ENCODE measurements at regions not wholly inside any gene's neighbourhood (a gene's known extent, or its start where the extent isn't known, plus 50 kb on each side); places are given as distances from the start of the nearest gene placed in this dataset.

DNA sequence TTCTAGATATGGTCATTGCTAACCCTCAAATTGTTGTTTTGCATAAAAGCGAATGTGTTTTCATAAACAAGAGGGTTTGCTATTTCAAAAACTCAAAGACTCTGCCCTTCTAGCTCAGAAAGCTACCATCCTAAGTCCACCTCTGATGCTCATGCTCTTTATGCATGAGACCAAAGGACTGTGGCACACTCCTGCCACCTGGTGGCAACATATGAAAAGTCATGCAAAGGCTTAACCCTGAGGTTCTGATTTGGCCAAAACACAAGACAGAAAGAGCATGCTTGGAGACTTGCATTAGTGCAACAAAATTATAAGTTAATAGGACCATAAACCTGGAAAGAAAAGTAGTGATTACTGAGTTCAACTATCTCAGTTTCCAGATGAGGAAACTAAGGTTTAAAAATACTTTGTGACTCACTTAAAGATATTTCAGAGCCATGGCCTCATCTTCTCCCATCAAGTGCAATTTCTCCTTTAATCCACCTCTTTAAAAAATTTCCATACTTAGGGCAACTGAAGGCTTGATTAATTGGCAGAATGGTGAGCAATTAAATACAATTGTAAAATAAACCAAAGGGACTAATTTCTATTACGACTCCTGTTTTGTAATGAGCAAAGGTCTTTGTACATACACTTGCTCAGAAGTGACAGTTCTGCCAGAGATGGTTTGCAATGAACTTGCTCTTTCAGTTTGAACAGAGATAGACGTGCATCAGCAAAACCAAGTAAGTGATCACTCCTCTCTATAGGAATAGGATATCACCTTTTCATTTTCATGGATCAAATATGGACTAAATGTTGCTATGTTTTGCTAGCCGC lies 110.7 kb upstream of the RAD23B start:
- peak; percentile 84 for DNase-seq

DNA sequence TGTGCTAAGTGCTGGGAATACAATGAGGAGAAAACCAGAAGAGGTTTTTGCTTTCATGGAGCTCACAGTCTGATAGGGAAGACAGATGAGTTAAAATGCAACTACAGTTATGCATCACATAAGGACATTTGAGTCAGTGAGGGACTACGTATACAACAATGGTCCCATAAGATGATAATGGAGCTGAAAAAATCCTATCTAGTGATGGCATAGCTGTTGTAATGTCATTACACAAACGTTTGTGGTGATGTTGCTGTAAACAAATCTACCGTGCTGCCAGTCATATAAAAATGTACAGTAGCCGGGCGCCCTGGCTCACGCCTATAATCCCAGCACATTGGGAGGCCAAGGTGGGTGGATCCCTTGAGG lies 110.1 kb upstream of the RAD23B start:
- DNase-seq, result no peak

GRCh38 chr9:107173422-107174180 lies 109.5 kb upstream of the RAD23B start:
- DNase-seq, result no peak

- DNase-seq, result no peak
Measured at GRCh38 chr9:107174441-107174840, 108.6 kb upstream of the RAD23B start.

DNA sequence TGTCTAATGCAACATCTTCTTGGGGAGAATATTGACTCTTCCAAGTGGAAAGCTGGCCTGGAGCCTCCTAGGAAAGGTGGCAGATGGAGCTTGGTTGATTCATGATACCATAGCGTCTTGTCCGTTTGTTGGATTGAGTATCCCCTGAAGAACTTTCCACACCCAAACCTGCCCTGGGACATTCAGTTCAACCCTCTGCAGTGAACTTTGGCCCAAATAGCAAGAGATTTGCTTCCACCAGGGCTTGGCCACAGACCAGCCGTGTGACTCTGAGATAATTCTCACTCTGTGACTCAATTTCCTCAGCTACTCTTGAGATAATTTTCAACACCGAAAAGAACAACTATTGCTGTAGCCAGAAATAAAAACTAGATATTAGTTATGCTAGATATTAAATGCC lies 108.0 kb upstream of the RAD23B start:
- DNase-seq, result no peak

- DNase-seq, result no peak
Measured at GRCh38 chr9:107175816-107176435, 107.2 kb upstream of the RAD23B start.

GRCh38 chr9:107176436-107177151 lies 106.5 kb upstream of the RAD23B start:
- DNase-seq, result peak; percentile 66

GRCh38 chr9:107177243-107177839 lies 105.7 kb upstream of the RAD23B start:
- no peak for DNase-seq

DNA sequence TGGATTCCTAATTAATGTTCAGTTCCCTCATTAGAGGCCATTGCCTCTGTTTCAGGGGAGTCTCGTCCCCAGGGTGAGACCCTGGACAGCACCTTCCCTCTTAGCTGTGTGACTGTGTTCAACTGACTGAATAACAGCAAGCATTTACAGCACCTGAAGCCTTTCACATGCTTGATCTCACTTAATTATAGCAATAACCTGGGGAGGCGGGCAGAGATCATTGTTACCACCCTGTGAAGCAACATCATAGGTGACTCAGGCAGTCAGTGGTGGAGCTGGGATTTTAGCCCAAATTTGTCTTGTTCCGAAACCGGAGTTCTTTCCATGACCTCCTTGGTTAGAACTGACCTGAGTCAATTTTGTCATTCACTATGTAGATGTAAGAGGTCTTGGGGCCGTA lies 105.2 kb upstream of the RAD23B start:
- DNase-seq, result no peak

GRCh38 chr9:107178293-107178692 lies 104.8 kb upstream of the RAD23B start:
- DNase-seq, result no peak

- DNase-seq, result no peak
Measured at GRCh38 chr9:107180206-107180605, 102.9 kb upstream of the RAD23B start.

DNA sequence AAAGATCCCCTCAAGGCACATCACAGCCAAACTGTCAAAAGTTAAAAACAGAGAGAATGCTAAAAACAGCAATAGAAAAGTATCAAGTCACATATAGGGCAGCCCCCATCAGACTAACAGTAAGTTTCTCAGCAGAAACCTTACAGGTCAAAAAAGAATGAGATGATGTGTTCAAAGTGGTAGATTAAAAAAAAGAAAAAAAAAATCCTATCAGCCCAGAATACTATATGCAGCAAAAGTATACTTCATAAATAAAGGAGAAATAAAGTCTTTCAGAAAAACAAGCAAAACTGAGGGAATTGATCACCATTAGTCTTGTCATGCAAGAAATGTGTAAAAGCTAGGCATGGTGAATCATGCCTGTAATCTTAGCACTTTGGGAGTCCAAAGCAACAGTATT lies 99.9 kb upstream of the RAD23B start:
- DNase-seq, result no peak

DNA sequence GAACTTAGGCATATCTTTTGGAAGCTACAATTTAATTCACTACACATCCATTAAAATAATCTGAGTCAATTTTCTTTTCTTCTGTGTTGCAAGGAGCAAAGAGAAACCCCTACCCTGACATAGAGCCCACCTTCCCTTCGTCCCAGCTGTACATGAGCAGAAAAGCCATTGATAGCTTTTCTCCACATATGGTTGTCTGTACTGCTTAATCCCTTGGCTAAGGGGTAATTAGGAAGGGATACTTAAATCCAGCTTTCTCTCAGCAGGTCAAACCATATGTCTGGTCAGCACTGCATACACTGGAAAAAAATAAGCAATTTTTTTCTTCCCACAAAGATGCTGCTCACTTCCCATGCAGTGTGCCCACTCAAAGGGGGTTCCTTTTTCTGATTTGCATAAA lies 94.7 kb upstream of the RAD23B start:
- no peak for DNase-seq

GRCh38 chr9:107190061-107190935 lies 92.8 kb upstream of the RAD23B start:
- DNase-seq, result no peak

- no peak for DNase-seq
Measured at GRCh38 chr9:107190936-107191290, 92.2 kb upstream of the RAD23B start.

DNA sequence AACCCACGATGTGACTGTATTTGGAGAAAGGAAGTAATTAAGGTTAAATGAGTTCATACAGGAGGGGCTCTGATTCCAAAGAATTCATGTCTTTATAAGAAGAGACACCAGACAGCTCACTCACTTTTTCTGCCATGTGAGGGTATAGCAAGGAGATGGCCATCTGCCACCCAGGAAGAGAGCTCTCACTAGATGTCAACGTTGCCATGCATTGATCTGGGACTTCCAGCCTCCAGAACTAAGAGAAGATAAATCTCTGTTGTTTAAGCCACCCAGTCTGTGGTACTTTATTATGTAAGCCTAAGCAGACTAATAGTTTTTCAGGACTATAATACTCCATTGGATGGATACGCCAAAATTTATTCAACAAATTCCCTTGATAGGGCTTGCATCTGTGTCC lies 89.8 kb upstream of the RAD23B start:
- DNase-seq, result no peak

DNA sequence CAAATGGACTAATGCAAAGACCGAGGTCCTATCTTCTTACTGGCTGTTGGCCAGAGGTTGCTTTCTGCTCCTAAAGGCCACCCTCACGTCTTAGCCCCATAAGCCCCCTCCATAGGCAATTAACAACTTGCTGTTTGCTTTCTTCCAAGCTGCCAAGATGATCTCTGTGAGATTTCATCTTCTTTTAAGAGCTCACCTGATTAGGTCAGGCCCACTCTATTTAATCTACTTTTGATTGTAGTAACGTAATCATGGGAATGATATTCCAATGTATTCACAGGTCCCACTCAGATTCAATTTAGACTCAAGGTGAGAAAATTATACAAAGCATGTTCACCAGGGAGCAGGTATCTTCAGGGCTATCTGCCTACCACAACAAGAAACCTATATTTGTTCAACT lies 84.4 kb upstream of the RAD23B start:
- no peak for DNase-seq

- no peak for DNase-seq
Measured at GRCh38 chr9:107208121-107208520, 75.0 kb upstream of the RAD23B start.

GRCh38 chr9:107210775-107211174 lies 72.3 kb upstream of the RAD23B start:
- DNase-seq, result no peak

- DNase-seq, result no peak
Measured at GRCh38 chr9:107211284-107211923, 71.7 kb upstream of the RAD23B start.

GRCh38 chr9:107212613-107213012 lies 70.5 kb upstream of the RAD23B start:
- no peak for DNase-seq
